ENCODE measurements at regions not wholly inside any gene's neighbourhood (a gene's known extent, or its start where the extent isn't known, plus 50 kb on each side); places are given as distances from the start of the nearest gene placed in this dataset.

DNA sequence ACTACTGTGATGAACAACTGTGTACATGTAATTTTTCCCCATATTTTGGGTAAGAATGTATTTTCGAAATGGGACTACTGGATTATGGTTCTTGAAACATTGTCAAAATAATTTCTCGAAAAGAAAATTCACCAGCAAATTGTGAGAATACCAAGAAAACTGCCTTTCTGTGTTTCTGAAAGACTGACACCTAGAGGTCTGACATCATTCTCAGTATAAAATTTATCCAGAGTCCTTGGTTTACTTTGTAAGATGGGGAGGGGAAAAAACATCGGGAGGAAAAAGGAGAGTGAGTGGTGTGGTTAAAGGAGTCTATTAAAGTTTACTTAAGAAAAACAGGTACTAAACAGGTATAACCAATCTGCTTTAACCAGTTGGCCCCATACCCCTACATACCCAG is 149.2 kb downstream of the CEP120 start:
- H3K27ac ChIP-seq = no peak overlapping the region
- H3K9me3 ChIP-seq = no peaks in the 10 kb centered on the region
- no peaks in the 10 kb centered on the region for H3K4me1 ChIP-seq
- TF ChIP-seq, protein P1, sequence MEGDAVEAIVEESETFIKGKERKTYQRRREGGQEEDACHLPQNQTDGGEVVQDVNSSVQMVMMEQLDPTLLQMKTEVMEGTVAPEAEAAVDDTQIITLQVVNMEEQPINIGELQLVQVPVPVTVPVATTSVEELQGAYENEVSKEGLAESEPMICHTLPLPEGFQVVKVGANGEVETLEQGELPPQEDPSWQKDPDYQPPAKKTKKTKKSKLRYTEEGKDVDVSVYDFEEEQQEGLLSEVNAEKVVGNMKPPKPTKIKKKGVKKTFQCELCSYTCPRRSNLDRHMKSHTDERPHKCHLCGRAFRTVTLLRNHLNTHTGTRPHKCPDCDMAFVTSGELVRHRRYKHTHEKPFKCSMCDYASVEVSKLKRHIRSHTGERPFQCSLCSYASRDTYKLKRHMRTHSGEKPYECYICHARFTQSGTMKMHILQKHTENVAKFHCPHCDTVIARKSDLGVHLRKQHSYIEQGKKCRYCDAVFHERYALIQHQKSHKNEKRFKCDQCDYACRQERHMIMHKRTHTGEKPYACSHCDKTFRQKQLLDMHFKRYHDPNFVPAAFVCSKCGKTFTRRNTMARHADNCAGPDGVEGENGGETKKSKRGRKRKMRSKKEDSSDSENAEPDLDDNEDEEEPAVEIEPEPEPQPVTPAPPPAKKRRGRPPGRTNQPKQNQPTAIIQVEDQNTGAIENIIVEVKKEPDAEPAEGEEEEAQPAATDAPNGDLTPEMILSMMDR (IDR thresholded peaks at IDR 0.05) = no peak
- no peak overlapping the region for H3K4me3 ChIP-seq
- H3K27me3 ChIP-seq = no peaks in the 10 kb centered on the region
- H3K36me3 ChIP-seq = no peaks in the 10 kb centered on the region
- no peak for DNase-seq (ENCODE audit: low spot score)

DNA sequence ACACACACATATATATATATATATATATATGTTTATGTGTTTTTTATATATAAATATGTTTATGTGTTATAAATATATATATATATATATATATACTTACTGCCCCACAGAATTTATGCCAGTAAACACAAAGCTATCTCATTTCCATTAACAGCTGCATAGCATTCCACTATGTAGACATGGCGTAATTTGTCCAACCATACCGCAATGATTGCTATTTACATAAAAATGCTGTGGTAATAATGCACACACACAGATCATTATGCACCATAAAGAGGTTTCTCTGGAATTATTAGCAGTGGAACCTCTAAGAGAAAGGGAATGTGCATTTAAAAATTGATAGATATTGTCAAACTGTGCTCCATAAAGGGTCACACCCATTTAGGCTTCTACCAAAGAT is 150.1 kb downstream of the CEP120 start:
- Histone ChIP-seq H3K4me1 (no peaks in the 10 kb centered on the region), H3K4me3 (no peak overlapping the region), H3K36me3 (no peaks in the 10 kb centered on the region), H3K27me3 (no peaks in the 10 kb centered on the region), H3K9me3 (no peaks in the 10 kb centered on the region), H3K27ac (no peak overlapping the region)
- TF ChIP-seq, protein P1 (IDR thresholded peaks at IDR 0.05) = no peak
- DNase-seq (ENCODE audit: low spot score) = no peak

DNA sequence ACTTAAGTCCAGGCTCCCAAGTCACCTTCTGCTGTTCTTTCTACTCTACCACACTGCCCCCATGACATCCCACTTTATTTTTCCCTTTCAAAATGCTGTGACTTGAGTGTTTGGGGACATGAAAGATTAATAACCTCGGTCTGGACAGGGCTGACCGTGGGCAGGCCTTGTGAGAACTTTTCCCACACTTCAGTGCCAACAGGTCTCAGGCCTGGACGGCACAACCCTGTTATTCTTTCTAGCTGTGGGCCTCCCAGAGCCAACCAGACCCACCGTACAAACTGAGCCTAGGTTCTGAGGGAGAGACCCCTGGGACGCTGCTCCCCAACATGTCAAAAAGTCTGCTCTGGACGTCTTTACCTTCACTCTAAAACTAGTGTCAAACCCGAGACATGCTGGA is 153.4 kb downstream of the CEP120 start:
- no peaks in the 10 kb centered on the region for H3K36me3 ChIP-seq
- H3K27ac ChIP-seq = no peak overlapping the region
- TF ChIP-seq, protein P1 (IDR thresholded peaks at IDR 0.05) = no peak
- H3K4me1 ChIP-seq = no peaks in the 10 kb centered on the region
- no peaks in the 10 kb centered on the region for H3K27me3 ChIP-seq
- no peaks in the 10 kb centered on the region for H3K9me3 ChIP-seq
- H3K4me3 ChIP-seq = no peak overlapping the region
- DNase-seq (ENCODE audit: low spot score) = no peak

DNA sequence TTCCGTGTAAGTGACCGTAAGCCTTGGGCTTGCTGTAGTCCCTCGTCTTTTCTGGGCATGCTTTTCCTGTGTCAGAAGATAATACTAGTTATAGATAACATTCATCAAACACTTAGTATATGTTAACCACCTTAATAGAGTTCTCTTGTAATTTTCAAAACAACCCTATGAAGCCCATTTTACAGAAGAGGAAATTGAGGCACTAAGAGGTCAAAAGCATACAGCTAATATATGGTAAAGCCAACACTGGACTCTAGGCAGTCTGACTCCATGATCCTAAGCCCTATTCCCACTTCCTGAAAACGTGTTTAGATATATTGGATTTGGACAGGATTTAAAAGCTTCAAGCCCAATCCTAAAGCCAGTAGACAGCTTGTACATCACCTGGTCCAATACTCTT is 153.8 kb downstream of the CEP120 start:
- Histone ChIP-seq H3K9me3 (no peaks in the 10 kb centered on the region), H3K27ac (no peak overlapping the region), H3K27me3 (no peaks in the 10 kb centered on the region), H3K36me3 (no peaks in the 10 kb centered on the region), H3K4me3 (no peak overlapping the region), H3K4me1 (no peaks in the 10 kb centered on the region)
- no peak for DNase-seq (ENCODE audit: low spot score)
- TF ChIP-seq, protein P1 (IDR thresholded peaks at IDR 0.05) = no peak

- H3K27ac ChIP-seq = no peak overlapping the region
These were observed 156.8 kb downstream of the CEP120 start for GRCh38 chr5:123266365-123266764.

DNA sequence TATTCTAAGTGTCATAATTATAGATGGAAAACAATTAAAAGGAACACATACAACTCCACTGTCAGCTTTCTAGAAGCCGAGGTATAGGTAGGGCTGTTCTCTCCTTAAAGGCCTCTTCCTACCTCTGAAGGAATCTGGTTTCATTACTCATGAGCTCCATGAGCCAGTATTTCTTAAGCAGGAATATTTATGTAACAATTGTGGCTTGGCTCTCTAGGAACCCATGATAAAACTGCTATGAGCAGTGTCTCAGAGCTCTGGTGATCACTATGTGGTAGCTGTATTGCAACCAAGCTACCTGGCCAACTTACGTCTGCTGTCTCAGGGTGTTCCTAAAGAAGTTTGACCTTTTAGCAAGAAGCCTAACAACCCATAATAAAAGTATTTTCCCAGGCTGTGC is 157.7 kb downstream of the CEP120 start:
- no peak for DNase-seq (ENCODE audit: low spot score)
- Histone ChIP-seq H3K27ac (no peak overlapping the region), H3K4me1 (no peaks in the 10 kb centered on the region), H3K36me3 (no peaks in the 10 kb centered on the region), H3K4me3 (no peak overlapping the region), H3K27me3 (no peaks in the 10 kb centered on the region), H3K9me3 (no peaks in the 10 kb centered on the region)
- TF ChIP-seq, protein P1 (IDR thresholded peaks at IDR 0.05) = no peak

More at GRCh38 chr5:123266365-123266764, 156.8 kb downstream of the CEP120 start:
- no peaks in the 10 kb centered on the region for H3K9me3 ChIP-seq
- H3K4me3 ChIP-seq = no peak overlapping the region
- no peaks in the 10 kb centered on the region for H3K36me3 ChIP-seq
- TF ChIP-seq, protein P1 (IDR thresholded peaks at IDR 0.05) = no peak
- no peaks in the 10 kb centered on the region for H3K27me3 ChIP-seq
- DNase-seq (ENCODE audit: low spot score) = no peak
- no peaks in the 10 kb centered on the region for H3K4me1 ChIP-seq
